Body of pancreas (tissue), 4 donors: ENCODE measurements at regions not wholly inside any gene's neighbourhood (a gene's known extent, or its start where the extent isn't known, plus 50 kb on each side); places are given as distances from the start of the nearest gene placed in this dataset.
A peak's percentile ranks its signal among the peaks of the same experiment; 100 is the strongest.

Source experiments
- ATAC-seq: fragments of 150-250 bp; one replicate; pipeline ENCODE4 v1.9.1; 2016
- DNase-seq, 4 donors: peaks; one replicate each; pipeline ENCODE4 v3.0.0-alpha.2; 2019
- H3K27ac ChIP-seq, 4 donors: fragments of 200-600 bp; sonication (generic); 1 replicate in 3 of 4; 2 replicates in 1 of 4; pipeline versions ENCODE4 v1.5.1 to v1.6.1; 2016 to 2019; ENCODE audit warnings: mild to moderate bottlenecking in 1 of 4, mixed read lengths in 1 of 4, moderate library complexity in 1 of 4
- H3K27me3 ChIP-seq, 2 donors: fragments of 200-600 bp; sonication (generic); one replicate each; pipeline ENCODE4 v1.6.0; 2016; ENCODE audit warnings: mild to moderate bottlenecking in 1 of 2
- H3K36me3 ChIP-seq, 2 donors: fragments of 200-600 bp; sonication (generic); replicated peaks in 1 of 2; 2 replicates each; pipeline ENCODE4 v1.5.1; 2016; ENCODE audit warnings: low read depth in 2 of 2; ENCODE audit not compliant: insufficient read depth in 1 of 2
- H3K4me1 ChIP-seq: fragments of 200-600 bp; sonication (generic); one replicate; pipeline ENCODE4 v1.6.0; 2016
- H3K4me3 ChIP-seq, 2 donors: fragments of 200-600 bp; sonication (generic); 1 replicate in 1 of 2; 2 replicates in 1 of 2; pipeline ENCODE4 v1.5.1; 2016 to 2019
- H3K9me3 ChIP-seq, 3 donors: fragments of 200-600 bp; sonication (generic); 1 replicate in 2 of 3; 2 replicates in 1 of 3; pipeline ENCODE4 v1.5.1; 2016
- CTCF ChIP-seq, 7 experiments: fragments of 450-650 bp in 4 of 7; fragments of 200-600 bp in 3 of 7; sonication (generic) in 3 of 7; IDR thresholded peaks; one replicate each; pipeline ENCODE4 v1.5.1; 2016 to 2019; ENCODE audit warnings: antibody characterized with exemption in 7 of 7
- POLR2A ChIP-seq, 3 donors: fragments of 450-650 bp; IDR thresholded peaks; one replicate each; pipeline ENCODE4 v1.6.1; 2016; ENCODE audit warnings: antibody characterized with exemption in 3 of 3, mild to moderate bottlenecking in 2 of 3
- WGBS, 2 donors: methylation state at CpG; one replicate each; pipeline ENCODE4 v1.1.5; 2017; 5-methylcytosine and 5-hydroxymethylcytosine counted together
- intact Hi-C: fragments of 100-400 bp; cut with DNase I; formaldehyde crosslinking; loops from one replicate; pipeline ENCODE4 v1.15.1; 2023

DNA sequence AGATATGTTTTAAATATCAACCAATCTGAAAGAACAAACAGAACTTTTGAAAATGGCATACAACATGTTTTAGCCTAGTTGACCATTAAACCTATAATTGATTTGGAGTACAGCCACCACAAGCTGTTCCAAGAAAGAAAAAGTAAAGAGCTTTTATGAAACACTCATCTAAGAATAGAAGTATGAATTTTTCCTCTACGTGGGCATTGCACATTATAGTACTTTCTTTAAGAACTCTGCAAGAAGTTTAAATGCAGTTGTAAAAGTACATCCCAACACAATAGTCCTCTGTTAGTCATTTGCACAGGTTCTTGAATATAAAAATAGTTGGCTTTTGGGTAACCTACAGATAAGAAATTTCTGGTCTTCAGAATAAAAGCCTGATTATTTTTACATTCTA, 933.6 kb upstream of the ADGRL3 start:
- no peak for TF ChIP-seq CTCF (IDR thresholded peaks at IDR 0.05)
- TF ChIP-seq POLR2A (IDR thresholded peaks at IDR 0.05): no peak
- DNase-seq (no peak), ATAC-seq (peak; percentile 38)
- Histone ChIP-seq H3K9me3 (no peaks in the 10 kb centered on the region), H3K36me3 (no peaks in the 10 kb centered on the region), H3K4me3 (no peak overlapping the region), H3K27ac (no peak overlapping the region), H3K4me1 (peaks cover 8% of the 10 kb centered on the region), H3K27me3 (no peaks in the 10 kb centered on the region)
- intact Hi-C loops: no loop called here
- 10 to 12% methylated on average over 1 of the region's 1 CpG for WGBS, 2 donors

GRCh38 chr4:60296386-60296785, 903.7 kb upstream of the ADGRL3 start:
- intact Hi-C loops: no loop called here
- DNase-seq: no peak
- Histone ChIP-seq H3K4me1 (no peaks in the 10 kb centered on the region), H3K36me3 (no peaks in the 10 kb centered on the region), H3K27ac (no peak overlapping the region), H3K9me3 (no peaks in the 10 kb centered on the region), H3K4me3 (no peak overlapping the region), H3K27me3 (no peaks in the 10 kb centered on the region)
- no peak for TF ChIP-seq CTCF (IDR thresholded peaks at IDR 0.05)
- TF ChIP-seq POLR2A (IDR thresholded peaks at IDR 0.05): no peak
- ATAC-seq: no peak
- WGBS, 2 donors: 22 to 31% methylated on average over 2 of the region's 2 CpGs

DNA sequence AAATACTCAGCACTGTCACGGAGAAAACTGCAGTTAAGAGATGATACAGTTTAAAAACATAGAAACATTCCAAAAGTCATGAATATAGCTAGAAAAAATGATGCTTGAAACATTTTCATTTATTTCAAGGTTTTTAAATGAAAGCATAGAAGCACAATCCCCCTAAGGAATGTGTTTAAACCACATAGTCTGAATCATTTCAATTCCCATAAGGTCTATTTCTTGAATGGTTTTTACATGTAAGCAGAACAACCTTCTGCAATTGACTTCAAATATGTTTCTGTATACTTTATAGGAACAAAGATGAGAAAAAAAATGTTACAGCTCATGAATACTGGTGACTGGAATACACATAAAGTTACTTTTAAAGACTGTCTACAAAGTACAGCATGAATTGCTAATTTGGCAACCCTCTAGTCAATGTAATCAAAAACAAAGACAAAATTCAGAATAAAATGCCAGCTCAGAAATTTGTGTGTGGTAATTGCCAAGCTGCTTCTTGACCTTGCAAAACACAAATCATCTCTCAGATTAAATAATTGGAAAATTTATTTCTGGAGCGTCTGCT, 886.4 kb upstream of the ADGRL3 start:
- Histone ChIP-seq H3K4me3 (no peak overlapping the region), H3K9me3 (no peaks in the 10 kb centered on the region), H3K36me3 (no peaks in the 10 kb centered on the region), H3K4me1 (no peaks in the 10 kb centered on the region), H3K27ac (no peak overlapping the region), H3K27me3 (no peaks in the 10 kb centered on the region)
- 74 to 77% methylated on average over 2 of the region's 2 CpGs for WGBS, 2 donors
- no peak for TF ChIP-seq POLR2A (IDR thresholded peaks at IDR 0.05)
- no peak for TF ChIP-seq CTCF (IDR thresholded peaks at IDR 0.05)
- DNase-seq (no peak), ATAC-seq (no peak)
- intact Hi-C loops: no loop called here

- no peak overlapping the region for H3K4me3 ChIP-seq
- ATAC-seq (no peak), DNase-seq (no peak)
- H3K36me3 ChIP-seq: no peaks in the 10 kb centered on the region
- intact Hi-C loops: no loop called here
- WGBS, 2 donors: 57 to 64% methylated on average over 4 of the region's 4 CpGs
- H3K9me3 ChIP-seq: no peaks in the 10 kb centered on the region
- no peak overlapping the region for H3K27ac ChIP-seq
- no peaks in the 10 kb centered on the region for H3K4me1 ChIP-seq
- no peak for TF ChIP-seq CTCF (IDR thresholded peaks at IDR 0.05)
- no peak for TF ChIP-seq POLR2A (IDR thresholded peaks at IDR 0.05)
- no peaks in the 10 kb centered on the region for H3K27me3 ChIP-seq
Measured at GRCh38 chr4:60314416-60314815, 885.7 kb upstream of the ADGRL3 start.

- ATAC-seq (no peak), DNase-seq (no peak)
- no peaks in the 10 kb centered on the region for H3K36me3 ChIP-seq
- H3K9me3 ChIP-seq: no peaks in the 10 kb centered on the region
- intact Hi-C loops: no loop called here
- H3K4me1 ChIP-seq: no peaks in the 10 kb centered on the region
- WGBS, 2 donors: 52 to 53% methylated on average over 2 of the region's 2 CpGs
- no peaks in the 10 kb centered on the region for H3K27me3 ChIP-seq
- TF ChIP-seq POLR2A (IDR thresholded peaks at IDR 0.05): no peak
- no peak for TF ChIP-seq CTCF (IDR thresholded peaks at IDR 0.05)
- no peak overlapping the region for H3K27ac ChIP-seq
- no peak overlapping the region for H3K4me3 ChIP-seq
Measured at GRCh38 chr4:60315586-60315985, 884.5 kb upstream of the ADGRL3 start.
